GM12891 (cell line): ENCODE measurements at regions not wholly inside any gene's neighbourhood (a gene's known extent, or its start where the extent isn't known, plus 50 kb on each side); places are given as distances from the start of the nearest gene placed in this dataset.

Experiments
- DNase-seq: peaks from one replicate; pipeline ENCODE4 v3.0.0; 2011; ENCODE audit warnings: low spot score; ENCODE audit not compliant: insufficient read length
- FAIRE-seq: peaks from 2 replicates; lab custom pipeline; 2011; peaks lifted over from hg19 to GRCh38; lab: Jason Lieb, UNC
- PAX5 ChIP-seq: IDR thresholded peaks from 2 replicates; pipeline ENCODE4 v1.6.1; 2011; ENCODE audit warnings: low read length, moderate library complexity, mild to moderate bottlenecking; ENCODE audit not compliant: insufficient read depth, severe bottlenecking
- POLR2A ChIP-seq: IDR thresholded peaks from 2 replicates; pipeline ENCODE4 v1.6.1; 2011; ENCODE audit warnings: low read depth, low read length, control low read depth
- POLR2AphosphoS5 ChIP-seq: IDR thresholded peaks from 2 replicates; pipeline ENCODE4 v1.6.1; 2011; ENCODE audit warnings: low read depth, low read length, control low read depth
- POU2F2 ChIP-seq: IDR thresholded peaks from 2 replicates; pipeline ENCODE4 v1.6.1; 2011; ENCODE audit warnings: low read depth, mild to moderate bottlenecking, control low read depth, low read length, moderate library complexity
- SPI1 ChIP-seq: IDR thresholded peaks from 2 replicates; pipeline ENCODE4 v1.6.1; 2011; ENCODE audit warnings: low read depth, low read length, control low read depth
- TAF1 ChIP-seq: IDR thresholded peaks from 2 replicates; pipeline ENCODE4 v1.6.1; 2011; ENCODE audit warnings: low read depth, low read length, control low read depth

DNA sequence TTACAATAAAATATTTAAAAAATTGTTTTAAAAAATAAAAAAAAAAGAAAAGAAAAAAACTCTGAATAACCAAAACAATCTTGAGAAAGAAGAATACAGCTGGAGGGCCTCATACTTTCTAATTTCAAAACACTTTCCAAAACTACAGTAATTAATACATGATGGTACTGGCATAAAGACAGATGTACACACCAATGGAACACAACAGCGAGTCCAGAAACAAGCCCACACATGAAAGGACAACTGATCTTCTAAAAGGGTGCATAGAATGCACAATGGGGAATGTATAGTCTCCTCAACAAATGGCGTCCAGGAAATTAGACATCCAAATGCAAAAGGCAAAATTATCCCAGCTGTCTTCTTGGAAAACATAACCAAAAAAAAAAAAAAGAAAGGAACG lies 99.6 kb downstream of the LURAP1L start:
- FAIRE-seq, result no peak
- no peak for DNase-seq
- TF ChIP-seq PAX5, result no peak
- TF ChIP-seq POLR2AphosphoS5, result no peak
- no peak for TF ChIP-seq POLR2A
- no peak for TF ChIP-seq TAF1
- no peak for TF ChIP-seq POU2F2
- TF ChIP-seq SPI1, result no peak

DNA sequence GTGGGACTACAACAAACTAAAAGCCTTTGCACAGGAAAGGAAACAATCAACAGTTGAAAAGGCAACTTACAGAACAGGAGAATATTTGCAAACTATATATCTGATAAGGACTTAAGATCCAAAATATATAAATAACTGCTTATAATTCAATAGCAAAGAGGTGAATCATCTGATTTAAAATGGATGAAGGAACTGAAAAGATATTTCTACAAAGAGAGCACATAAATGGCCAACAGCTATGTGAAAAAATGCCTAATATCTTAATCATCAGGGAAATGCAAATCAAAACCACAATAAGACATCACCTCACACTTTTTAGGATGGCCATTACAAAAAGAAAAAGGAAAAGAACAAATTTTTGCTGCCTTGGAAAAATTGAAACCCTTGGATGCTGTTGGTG lies 100.4 kb downstream of the LURAP1L start:
- TF ChIP-seq POLR2AphosphoS5 (no peak), POLR2A (no peak), PAX5 (no peak), TAF1 (no peak), SPI1 (no peak), POU2F2 (no peak)
- no peak for FAIRE-seq
- DNase-seq, result no peak

DNA sequence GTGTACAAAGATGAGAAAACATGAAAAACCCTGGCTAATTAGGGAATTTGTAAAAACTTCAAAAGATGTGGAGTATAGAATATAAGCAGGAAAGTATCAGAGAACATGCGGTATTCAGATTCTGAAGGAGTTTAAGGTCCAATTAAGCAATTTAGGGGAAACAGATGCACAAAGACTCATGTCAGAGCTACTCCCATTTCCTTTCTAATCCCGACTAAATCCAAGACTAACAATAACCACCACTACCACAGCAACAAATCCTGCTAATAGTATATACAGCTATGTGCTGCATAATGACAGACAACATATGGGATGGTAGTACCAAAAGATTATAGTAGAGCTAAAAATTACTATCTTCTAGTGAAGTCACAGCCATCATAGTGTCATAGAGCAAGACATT lies 102.1 kb downstream of the LURAP1L start:
- FAIRE-seq (no peak), DNase-seq (no peak)
- TF ChIP-seq SPI1, result no peak
- TF ChIP-seq PAX5, result no peak
- no peak for TF ChIP-seq POLR2AphosphoS5
- TF ChIP-seq TAF1, result no peak
- TF ChIP-seq POU2F2, result no peak
- no peak for TF ChIP-seq POLR2A

DNA sequence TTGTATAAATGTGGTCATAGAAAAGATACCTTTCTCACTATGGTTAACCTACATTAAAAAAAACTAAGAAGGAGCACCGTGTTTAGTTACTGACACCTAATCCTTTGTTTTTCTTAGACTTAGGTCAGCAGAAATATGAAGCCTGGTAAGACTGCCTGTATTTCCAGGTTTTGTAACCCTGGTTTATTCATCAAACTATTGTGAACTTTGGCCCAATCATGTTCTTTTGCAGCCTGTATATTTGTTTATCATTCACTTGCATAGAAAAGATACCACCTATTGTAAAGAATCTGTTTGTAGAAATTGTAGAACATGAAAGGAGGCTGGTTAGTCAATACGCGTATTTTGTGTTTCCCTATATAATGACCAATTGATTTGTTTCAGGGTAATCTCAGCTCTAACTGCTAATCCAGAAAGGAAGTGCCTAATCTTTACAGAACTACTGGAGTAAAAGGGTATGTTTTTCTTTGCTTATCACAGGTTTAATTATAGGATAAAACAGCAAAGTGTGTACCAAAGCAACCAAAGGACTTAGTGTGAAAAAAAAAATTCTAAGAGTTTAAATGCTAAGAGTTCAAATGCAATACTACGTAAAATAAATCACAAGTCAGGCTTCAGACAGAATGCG lies 103.6 kb downstream of the LURAP1L start:
- TF ChIP-seq POLR2A (no peak), POLR2AphosphoS5 (no peak)
- DNase-seq (no peak), FAIRE-seq (no peak)

GRCh38 chr9:12879961-12880360 lies 105.1 kb downstream of the LURAP1L start:
- FAIRE-seq, result no peak
- DNase-seq, result no peak
- TF ChIP-seq POLR2A, result no peak
- TF ChIP-seq POU2F2, result no peak
- no peak for TF ChIP-seq SPI1
- no peak for TF ChIP-seq TAF1
- no peak for TF ChIP-seq PAX5

DNA sequence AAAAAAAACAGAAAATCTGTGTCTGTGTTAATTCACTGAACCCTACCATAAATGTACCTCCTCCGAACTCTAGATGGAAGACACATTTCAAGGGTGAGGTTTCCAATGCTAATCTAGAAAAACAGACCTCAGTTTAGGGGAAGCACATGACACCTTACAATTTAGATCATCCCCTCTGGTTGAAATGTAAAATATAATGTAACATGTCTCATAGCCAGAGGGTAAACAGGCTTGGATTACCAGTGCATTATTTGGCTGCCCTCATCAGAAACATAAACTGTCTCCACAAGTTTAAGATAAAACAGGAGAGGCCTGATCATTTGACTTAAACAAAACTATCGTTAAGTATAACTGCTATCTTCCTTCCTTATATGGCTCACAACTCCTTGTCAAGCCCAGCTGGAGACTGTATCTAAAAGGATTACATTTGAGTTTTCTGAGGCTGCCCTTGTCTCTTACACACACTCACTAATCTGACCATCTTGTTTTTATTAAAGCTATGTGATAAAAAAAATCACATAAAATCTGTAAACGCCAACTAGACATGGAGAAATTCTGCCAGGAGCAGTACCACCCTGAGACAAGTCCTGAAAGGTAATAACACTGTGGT lies 105.7 kb downstream of the LURAP1L start:
- DNase-seq (no peak), FAIRE-seq (no peak)
- TF ChIP-seq POLR2AphosphoS5 (no peak), POLR2A (no peak), POU2F2 (no peak), PAX5 (no peak), SPI1 (no peak), TAF1 (no peak)

GRCh38 chr9:12882430-12882829 lies 107.6 kb downstream of the LURAP1L start:
- no peak for TF ChIP-seq PAX5
- TF ChIP-seq POLR2A, result no peak
- no peak for TF ChIP-seq TAF1
- no peak for TF ChIP-seq SPI1
- TF ChIP-seq POLR2AphosphoS5, result no peak
- no peak for TF ChIP-seq POU2F2
- FAIRE-seq (no peak), DNase-seq (no peak)

DNA sequence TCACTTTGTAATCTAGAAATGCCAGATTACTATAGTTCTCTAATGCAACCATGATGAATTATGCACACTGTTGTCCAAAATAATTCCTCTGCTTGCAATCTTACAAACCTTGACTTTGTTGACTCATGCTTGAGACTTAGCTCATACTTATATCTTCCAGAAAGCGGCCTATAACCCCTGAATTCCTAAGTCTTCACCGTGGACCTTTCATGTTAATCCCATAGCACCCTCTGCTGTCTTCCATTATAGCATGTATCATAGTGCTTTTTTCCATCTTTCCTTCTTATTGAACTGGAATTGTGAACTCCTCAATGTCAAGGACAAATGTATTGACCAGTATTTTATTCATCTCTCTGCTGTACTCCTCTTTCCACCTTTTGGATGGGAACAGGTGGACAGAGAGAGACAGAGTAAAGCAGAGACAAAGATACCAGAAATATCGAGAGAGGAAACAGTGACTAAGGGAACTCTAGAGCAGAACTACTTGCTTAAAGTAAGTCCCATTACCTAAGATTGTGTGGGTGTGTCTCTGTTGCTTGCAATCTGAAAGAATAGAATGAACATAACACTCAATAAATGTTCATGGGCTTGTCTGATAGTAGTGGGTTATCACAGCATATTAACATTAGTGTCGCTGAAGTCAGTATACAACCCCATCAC lies 110.0 kb downstream of the LURAP1L start:
- DNase-seq (no peak), FAIRE-seq (no peak)
- TF ChIP-seq POU2F2, result no peak

- no peak for TF ChIP-seq POLR2AphosphoS5
- no peak for TF ChIP-seq SPI1
- TF ChIP-seq POU2F2, result no peak
- TF ChIP-seq TAF1, result no peak
- no peak for TF ChIP-seq PAX5
- no peak for TF ChIP-seq POLR2A
- no peak for DNase-seq
- no peak for FAIRE-seq
These were observed 114.7 kb downstream of the LURAP1L start for GRCh38 chr9:12889402-12890106.

- TF ChIP-seq SPI1, result no peak
- no peak for TF ChIP-seq POU2F2
- TF ChIP-seq POLR2AphosphoS5, result no peak
- no peak for TF ChIP-seq PAX5
- TF ChIP-seq TAF1, result no peak
- TF ChIP-seq POLR2A, result no peak
- DNase-seq (no peak), FAIRE-seq (no peak)
These were observed 116.8 kb downstream of the LURAP1L start for GRCh38 chr9:12891588-12891987.
